Tongue (tissue), 1 donor: ENCODE measurements at regions not wholly inside any gene's neighbourhood (a gene's known extent, or its start where the extent isn't known, plus 50 kb on each side); places are given as distances from the start of the nearest gene placed in this dataset.

ENCODE experiments used
- DNase-seq: peaks from one replicate; pipeline ENCODE4 v3.0.0-alpha.2; 2015

DNA sequence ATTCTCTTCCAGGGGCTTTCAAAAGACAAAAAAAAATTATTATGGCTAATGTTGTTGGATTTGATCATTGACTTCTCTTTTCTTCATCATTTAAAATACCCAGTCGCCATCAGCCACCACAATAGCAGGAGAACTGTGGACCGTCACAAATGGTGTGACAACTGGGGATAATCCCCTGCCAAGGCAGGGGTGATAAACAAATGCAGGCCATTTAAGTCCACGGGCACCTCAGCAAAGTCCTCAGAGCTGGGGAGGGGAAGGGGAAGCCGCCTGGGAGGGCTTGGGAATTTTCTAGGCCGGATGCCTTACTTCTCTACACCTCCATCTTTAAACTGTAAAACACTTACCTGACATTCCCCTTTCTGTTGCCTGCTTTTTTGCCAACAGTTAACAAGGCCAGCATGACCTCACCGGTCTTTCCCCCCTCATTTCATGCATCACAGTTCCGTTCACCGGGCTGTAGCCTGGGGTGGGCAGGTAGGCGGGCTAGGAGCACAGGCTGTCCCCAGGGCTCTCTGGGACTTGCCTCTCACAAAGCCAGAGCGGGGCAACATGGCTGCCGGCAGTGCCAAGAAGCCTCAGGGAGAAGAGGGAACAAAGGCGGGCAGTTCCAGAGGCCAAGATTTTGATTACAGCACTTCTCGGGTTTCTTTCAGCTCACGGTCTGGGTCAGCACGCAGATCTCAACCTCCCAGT lies 820.4 kb downstream of the BCL11A start:
- DNase-seq: no peak

DNA sequence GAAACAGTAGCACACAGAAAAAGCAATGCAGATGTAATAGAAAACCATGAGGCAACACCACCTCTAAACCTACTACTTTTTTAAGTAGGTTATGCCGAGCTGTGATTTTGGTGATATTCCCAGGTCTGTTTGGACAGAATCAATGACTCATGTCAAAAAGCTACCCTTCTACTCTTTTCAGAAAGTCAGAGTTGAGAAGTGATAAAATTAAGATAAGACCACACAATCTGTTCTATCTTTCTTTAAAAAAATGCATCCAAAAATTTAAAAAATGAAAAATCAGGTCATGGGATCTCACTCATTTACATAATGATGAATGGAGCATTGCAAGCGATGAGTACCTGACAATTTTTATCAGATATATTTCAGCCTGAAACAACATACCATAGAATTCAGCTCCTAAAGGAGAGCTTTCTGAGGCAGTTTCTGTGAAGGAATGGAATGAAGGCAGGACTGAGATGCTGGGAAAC lies 826.3 kb downstream of the BCL11A start:
- DNase-seq: no peak

DNA sequence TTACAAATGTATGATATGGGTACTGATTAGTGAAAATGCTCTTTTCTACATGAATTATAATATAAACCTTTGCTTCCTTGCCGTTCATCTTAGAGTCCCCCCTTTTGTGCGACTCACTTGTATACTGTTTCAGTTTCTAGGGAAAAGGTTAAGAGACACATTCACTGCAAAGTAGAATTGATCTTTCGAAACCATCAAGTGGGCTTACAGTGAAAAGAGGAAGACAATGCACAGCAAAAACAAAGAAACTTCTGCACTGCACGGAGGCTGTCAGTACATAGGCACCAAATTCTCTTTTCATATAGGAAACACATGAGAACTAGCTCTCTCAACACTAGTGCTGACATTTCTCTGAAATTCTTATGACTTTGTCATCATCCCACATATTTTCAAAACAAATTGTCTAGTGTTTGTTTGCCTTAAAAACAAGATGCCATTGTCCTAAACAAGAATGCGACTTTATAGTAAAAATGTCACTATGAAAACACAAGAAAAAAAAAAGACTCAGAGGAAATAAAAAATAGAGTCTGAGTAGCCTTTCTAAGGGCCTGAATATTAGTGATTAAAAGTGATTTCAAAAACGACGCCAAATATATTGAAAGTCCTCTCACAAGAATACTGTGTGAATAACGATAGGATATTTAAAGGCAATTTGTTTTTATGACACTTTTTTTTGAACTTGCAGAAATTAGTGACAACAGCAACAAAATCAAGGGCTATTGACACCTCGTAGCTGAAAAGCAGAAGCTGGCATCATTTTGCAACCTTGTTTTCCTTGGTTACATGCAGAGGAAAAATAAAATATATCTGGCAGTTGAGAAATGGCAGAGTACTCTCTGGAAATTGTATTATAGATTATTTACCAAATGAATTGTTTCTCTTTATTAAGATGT lies 827.0 kb downstream of the BCL11A start:
- DNase-seq: no peak

DNA sequence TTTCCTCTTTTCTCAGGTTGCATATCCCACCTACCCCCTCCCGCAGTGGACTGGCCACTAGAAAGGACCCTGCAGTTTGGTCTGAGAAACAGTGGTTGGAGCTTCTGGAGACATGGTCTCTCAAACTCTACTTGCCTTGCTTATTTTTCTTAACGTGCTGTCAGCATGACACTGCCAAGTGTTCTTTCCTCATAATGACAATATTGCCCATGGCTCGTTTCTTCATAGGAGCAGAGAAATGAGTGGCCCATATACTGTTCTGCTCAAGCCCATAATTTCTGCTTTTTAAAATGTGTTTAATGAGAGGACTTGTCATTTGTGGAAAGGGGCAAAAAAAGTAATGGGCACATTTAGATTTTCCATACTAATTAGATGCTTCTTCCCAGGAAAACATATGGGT lies 828.7 kb downstream of the BCL11A start:
- no peak for DNase-seq

DNA sequence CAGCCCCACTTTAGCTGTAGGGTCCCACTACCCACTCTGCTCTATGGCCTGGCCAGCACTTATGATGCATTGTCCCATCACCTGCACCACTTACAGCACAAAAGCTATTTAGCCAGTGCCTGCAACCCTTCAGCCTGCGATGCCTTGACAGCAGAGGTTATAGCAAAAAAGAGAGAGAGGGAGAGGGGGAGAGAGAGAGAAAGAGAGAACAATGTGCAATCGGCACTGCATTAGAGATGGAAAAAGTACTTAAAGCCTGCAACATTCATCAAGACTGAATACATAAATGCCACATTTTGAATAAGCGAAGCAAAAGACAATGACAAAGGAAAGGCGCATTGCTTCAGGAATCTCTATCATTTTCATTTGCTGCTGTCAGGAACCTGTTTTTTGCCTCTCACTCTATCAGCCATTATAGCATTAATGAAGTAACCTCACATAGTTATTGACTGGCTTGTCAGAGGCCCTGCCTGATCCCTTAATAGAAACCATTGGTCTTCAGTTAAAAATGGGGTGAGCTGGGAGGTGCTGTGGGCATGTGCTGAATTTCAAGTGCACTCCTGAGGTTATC lies 833.1 kb downstream of the BCL11A start:
- no peak for DNase-seq

DNA sequence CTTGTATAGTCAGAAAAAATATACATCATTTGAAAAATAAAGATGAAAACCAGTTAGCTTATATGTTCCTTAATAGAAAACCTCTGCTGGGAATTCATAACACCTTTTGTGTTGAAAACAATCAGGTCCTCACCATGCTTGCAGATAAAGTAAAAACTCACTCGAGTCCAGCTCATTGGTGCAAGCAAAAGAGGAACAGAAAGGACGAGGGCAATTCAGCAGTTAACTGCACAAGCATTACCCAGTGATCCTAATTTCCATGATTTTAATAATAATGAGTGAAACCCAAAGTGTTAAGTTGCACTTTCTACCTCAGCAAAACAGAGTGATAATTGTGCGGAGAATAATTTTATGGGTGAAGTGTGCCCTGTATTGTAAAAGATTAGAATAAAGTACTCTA lies 839.9 kb downstream of the BCL11A start:
- no peak for DNase-seq

DNA sequence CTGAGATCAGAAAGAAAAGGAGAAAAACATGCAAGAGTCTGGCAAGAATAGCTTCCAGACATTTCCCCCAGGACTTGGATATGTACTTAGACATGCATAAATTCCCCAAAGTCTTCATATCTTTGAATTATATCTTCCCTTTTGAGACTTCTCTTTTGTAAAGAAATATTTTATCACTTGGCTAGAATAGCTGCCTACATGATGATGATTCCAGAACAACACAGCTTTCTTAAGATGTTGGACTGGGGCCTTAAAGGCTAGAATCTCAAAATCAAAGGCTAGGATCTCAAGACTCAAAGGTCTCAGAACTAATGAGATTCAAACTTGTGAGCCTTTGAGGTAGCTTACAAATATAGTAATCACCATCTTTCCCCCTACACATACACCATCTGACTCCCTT lies 842.3 kb downstream of the BCL11A start:
- no peak for DNase-seq

DNA sequence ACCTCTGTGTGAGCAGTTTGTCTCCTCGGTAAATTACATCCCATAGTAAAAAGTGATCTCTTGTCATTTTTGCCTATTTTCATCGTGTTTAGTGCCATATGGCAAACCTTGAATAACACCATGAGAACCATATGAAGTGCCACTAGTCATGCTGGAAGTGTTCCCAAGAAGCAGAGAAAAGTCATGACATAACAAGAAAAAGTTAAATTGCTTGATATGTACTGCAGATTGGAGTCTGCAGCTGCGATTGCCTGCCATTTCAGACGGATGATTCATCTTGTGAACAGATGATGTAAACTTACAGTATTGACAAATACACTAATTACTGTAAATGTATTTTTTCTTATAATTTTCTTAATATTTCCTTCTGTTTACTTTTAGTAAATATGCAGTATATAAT lies 846.7 kb downstream of the BCL11A start:
- no peak for DNase-seq

DNA sequence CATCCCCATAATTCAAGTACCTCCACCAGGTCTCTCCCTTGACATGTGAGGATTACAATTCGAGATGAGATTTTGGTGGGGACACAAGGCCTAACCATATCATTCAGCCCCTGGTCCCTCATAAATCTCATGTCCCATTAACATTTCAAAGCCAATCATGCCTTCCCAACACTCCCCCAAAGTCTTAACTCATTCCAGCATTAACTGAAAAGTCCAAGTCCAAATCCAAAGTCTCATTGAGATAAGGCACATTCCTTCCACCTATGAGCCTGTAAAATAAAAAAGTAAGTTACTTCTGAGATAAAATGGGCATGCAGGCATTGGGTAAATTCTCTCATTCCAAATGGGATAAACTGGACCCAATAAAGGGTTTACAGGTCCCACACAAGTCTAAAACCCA lies 849.7 kb downstream of the BCL11A start:
- no peak for DNase-seq

DNA sequence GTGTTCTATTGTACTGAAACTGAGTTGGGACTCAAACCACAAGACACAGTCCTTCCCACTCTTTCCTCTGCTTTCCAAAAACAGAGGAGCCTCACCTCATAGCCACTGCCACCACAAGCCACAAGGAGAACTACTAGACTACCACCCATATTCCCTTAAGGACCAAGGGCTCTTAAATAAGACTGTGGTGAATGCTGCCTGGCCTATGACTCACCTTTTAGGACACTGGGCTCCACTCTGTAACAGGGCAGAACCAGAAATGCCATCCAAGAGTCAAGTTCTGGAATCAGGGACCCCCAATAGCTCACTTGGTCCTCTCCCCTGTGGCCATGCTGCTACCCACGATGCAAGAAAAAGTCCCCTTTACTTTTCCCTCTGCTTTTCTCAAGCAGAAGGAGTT lies 851.4 kb downstream of the BCL11A start:
- DNase-seq: no peak

DNA sequence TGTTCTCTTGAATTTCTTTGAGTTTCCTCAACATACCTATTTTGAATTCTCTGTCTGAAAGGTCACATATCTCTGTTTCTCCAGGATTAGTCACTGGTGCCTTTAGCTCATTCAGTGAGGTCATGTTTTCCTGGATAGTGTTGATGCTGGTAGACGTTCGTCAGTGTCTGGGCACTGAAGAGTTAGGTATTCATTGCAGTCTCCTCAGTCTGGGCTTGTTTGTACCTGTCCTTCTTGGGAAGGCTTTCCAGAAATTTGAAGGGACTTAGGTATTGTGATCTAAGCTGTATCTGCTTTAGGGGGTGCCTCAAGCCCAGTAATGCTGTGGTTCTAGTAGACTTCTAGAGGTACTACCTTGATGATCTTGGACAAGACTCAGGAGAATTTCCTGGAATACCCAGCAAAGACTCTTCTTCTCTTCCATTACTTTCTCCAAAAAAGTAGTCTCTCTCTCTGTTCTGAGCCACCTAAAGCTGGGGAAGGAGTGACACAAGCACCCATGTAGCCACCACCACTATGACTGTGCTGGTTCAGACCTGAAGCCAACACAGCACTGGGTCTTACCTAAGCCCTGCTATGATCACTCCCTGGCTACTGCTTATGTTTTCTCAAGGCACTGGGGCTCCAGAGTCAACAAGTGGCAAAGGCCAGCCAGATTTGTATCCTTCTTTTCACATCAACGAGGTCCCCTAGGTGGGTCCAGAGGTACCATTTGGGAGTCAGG lies 852.0 kb downstream of the BCL11A start:
- no peak for DNase-seq

DNA sequence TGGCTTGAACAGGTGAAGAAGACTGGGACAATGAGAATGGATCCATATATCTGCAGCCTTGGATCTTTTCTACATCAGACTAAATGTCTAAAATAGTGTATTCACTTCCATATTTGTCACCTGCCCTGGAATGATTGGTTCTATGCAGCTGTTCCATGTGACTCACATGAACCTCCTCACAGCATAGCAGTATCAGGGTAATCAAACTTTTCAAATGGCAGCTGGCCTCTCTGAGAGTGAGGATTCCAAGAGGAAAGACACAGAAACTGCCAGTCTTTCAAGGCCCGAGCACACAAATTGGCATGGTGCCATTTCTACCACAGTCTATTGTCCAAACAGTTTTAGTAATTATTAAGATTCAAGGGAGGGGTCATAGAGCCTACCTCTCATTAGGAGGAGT lies 859.3 kb downstream of the BCL11A start:
- no peak for DNase-seq

DNA sequence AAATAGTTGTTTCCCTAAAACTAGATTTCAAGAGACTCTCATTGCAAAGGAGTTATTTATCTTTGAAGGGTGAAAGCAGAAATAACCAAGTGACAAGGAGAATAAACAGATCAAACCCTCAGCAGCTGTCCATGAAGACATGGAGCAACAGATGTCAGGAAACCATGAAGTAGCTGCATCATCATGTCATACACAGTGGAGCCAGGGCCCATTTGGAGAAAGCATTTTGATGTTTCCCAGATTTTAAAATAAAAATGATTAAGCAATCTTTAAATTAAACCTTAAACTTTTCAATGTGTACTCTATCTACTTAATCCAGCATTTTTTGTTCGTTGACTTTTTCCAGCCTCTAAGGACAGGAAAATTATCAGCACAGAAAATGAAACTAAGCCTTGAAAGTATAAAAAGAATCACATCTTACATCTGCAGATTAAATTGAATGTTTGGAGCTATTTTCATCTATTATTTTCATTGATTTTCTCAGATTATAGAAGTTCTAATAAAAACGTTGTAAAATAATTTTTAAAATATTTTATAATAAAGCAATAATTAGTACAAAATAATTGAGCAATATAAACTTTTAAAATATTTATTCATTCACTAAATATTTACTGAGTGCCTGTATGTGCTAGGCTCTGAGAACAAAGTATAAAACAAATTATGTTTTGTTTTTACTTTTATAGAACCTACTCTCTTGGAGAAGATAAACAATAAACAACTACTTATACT lies 860.1 kb downstream of the BCL11A start:
- peak; percentile 71 for DNase-seq

DNA sequence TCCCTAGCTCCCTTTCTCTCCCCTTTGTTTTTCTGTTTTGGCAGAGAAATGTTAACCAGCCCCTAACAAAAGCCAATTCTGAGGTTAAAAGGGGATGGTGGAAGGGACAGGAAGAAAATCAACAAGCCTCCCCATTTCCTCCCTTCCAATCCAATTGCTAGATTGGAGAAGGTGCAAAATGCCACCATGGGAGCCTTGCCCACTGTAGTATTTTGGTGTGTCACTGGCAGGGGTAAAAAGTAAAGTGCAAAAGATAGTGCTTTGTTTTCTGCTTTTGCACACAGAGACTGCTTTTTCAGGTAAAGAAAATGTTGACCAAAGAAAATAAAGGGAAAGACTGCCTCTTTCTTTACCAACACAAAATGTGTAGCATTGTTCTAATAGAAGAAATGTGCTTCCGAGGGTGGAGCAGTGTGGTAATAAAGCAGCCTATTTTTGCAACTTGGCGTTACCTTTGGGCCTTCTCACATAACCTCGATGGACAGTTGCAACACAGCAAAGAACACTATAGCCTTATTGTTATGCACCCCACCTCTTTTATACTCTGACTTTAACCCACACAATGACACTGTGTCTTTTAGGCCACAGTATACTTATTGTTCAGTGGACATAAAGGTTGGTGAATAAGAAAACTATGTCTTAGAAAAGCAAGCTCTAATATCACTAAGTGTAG lies 861.8 kb downstream of the BCL11A start:
- no peak for DNase-seq

DNA sequence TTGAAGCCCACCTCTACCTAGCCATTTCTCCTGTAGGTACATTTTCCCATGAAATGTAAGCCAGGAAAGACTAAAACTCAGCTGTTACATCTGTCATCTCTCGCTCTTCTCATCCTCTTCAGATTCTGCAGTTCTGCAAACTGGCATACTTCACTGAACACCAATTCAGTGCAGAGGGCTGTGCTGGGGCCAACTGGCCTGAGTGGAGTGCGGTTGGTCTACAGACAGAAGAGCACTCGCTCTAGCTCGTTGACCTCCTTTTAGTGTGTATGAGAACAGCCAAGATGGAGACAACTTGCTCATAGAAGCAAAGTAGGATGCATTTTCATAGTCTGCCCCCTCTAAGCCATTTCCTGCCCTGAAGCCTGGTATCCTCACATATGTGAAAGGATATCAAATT lies 862.6 kb downstream of the BCL11A start:
- no peak for DNase-seq

DNA sequence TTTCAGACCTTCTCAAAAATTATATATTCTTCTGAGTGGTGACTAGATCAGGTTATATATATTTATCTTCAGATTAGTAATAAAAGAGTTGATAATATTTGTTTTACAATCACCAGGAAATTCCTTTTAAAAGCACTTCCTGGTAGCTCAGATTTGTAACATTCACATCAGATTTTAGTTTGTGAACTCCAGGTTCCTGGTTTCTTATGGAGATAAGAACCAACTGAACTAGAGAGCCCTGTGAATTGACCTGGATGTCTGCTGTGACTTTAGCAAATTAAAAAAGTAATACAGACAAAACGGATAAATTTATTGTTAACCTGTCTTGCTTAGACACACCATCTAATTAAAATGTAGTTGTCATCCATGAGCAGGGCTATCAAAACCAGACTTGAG lies 868.7 kb downstream of the BCL11A start:
- DNase-seq: no peak

DNA sequence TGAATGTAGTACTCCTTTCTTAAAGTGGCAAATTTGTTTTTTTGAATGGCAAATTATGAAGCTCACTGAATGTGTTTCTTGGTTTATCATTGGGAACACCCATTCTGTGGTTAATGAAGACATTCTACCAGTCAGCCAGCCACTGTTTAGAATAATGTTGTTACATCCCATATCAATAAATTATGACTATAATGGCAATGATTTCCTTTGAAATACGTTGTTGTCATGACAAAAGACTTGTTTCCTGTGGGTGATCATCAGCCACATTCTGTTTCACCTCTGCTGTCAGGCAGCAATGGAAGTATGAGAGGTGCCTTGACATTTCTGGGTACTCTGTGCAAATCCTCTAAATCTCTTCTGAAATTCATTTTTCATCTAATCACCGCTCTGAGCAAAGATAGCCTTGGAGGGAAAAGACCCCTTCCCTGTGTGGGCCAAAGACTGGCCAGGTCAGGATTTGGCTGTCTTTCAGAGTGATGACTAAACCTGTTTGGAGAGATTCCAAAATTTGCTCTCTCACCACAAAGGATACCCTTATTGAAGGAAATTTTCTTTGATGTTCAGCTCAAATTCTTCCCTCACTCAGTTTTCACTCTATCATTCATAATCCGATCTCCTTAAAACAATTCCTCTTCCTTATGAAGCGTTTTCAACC lies 869.2 kb downstream of the BCL11A start:
- no peak for DNase-seq

DNA sequence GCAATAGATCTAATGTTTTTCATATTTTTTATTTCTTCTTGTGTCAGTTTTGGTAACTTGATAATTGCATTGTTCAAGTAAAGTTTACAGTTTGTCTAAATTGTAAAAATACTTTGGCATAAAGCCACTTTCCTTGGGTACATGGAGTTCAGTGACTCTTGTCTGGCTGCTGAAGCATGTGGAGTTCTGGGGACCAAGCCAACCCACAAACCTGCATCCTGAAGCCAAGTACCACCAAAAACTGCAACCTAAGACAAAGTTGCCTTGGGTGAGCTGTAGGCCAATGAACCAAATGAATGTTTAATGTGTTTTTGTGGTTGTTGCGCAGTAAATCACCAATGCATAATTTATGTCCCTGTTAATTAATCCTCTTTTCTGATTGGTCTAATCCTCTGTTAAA lies 872.6 kb downstream of the BCL11A start:
- no peak for DNase-seq

DNA sequence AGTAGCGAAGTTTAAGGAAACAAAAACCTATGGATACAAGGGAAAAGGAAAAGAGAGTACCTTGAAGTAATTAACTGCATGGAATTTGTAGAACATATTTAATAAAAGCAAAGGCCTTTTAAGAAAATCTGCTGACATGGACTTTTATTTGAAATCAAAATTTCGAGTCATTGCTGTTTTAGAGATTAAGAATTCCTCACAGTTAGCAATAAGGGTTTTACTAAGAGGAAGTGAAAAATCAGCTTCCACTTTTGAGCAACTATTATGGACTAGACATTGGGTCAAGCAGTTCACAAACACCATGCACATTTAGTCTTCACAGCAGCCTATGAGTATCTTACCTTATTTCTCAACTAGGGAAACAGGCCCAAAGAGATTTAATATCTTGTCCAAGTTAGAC lies 876.3 kb downstream of the BCL11A start:
- no peak for DNase-seq

DNA sequence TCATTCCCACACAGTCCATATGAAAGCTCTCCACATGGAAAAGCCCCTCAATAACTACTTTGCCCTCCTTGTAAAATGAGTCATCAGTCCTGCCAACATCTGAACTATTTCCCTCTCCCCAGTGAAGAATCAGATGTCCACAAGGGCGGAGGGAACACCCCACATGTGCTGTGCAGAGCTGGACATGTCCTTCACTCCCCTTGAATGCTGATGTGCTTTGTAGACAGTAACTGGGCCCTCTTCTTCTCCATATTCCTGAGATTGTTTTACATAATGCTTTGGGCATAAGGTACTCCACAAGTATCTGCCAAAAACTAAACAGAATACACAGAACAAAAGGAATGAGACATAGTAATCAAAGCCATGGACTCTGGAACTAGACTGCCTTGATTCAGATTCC lies 879.4 kb downstream of the BCL11A start:
- no peak for DNase-seq

DNA sequence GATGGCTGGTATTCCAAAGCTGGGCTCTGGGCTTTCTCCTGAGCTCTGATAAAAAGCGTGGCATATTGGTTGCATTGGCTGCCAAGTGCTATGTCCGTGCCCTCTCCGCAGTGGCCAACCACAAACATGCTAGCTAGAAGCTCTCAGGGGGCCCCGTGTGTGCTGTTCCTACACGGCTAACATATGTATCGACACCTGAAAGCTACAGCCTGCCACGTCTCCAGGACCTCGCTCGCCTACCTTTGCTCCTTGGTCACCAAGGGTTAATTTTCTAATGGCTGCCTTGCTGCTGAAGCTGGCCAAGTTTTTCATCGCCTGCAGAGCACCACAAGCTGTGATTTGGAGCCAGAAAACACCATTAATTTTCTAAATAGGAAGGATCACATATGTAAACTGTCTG lies 888.4 kb downstream of the BCL11A start:
- no peak for DNase-seq
